SK-N-SH (cell line): ENCODE measurements at regions not wholly inside any gene's neighbourhood (a gene's known extent, or its start where the extent isn't known, plus 50 kb on each side); places are given as distances from the start of the nearest gene placed in this dataset.

ENCODE experiments used
- CTCF ChIP-seq: fragments of 200-600 bp; sonication (generic); IDR thresholded peaks from 2 replicates; pipeline ENCODE4 v1.6.1; 2017; ENCODE audit warnings: antibody characterized with exemption, mild to moderate bottlenecking, moderate library complexity
- FOXJ3 ChIP-seq: sonication (generic); formaldehyde crosslinking; IDR thresholded peaks from 2 replicates; pipeline ENCODE4 v1.5.1; 2020; ENCODE audit warnings: mild to moderate bottlenecking, missing genetic modification reagents
- JUND ChIP-seq: IDR thresholded peaks from 2 replicates; pipeline ENCODE4 v1.4.0; 2012
- REST ChIP-seq: IDR thresholded peaks from 2 replicates; pipeline ENCODE4 v1.6.1; 2012; ENCODE audit warnings: mild to moderate bottlenecking, low read depth, low read length, moderate library complexity
- SIN3A ChIP-seq: IDR thresholded peaks from 2 replicates; pipeline ENCODE4 v1.6.1; 2012; ENCODE audit warnings: low read depth, mild to moderate bottlenecking, low read length, moderate library complexity, borderline replicate concordance
- TF ChIP-seq, protein P1 (sequence below): IDR thresholded peaks from 2 replicates; pipeline ENCODE4 v1.4.0; 2012; ENCODE audit warnings: low read depth, borderline replicate concordance

- no peak for TF ChIP-seq FOXJ3 (CRISPR knock-in tag)
- no peak for TF ChIP-seq CTCF
- no peak for TF ChIP-seq REST
- TF ChIP-seq, protein P1, sequence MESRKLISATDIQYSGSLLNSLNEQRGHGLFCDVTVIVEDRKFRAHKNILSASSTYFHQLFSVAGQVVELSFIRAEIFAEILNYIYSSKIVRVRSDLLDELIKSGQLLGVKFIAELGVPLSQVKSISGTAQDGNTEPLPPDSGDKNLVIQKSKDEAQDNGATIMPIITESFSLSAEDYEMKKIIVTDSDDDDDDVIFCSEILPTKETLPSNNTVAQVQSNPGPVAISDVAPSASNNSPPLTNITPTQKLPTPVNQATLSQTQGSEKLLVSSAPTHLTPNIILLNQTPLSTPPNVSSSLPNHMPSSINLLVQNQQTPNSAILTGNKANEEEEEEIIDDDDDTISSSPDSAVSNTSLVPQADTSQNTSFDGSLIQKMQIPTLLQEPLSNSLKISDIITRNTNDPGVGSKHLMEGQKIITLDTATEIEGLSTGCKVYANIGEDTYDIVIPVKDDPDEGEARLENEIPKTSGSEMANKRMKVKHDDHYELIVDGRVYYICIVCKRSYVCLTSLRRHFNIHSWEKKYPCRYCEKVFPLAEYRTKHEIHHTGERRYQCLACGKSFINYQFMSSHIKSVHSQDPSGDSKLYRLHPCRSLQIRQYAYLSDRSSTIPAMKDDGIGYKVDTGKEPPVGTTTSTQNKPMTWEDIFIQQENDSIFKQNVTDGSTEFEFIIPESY: no peak
- TF ChIP-seq JUND: no peak
- TF ChIP-seq SIN3A: no peak
Observed at GRCh38 chr4:112026058-112026457, 119.2 kb upstream of the FAM241A start.
